ENCODE measurements at regions not wholly inside any gene's neighbourhood (a gene's known extent, or its start where the extent isn't known, plus 50 kb on each side); places are given as distances from the start of the nearest gene placed in this dataset.
"Not testable (repeated sequence)": the region's sequence is repeated elsewhere in the genome, so short reads cannot be mapped to it uniquely, and the experiment has no call there.

DNA sequence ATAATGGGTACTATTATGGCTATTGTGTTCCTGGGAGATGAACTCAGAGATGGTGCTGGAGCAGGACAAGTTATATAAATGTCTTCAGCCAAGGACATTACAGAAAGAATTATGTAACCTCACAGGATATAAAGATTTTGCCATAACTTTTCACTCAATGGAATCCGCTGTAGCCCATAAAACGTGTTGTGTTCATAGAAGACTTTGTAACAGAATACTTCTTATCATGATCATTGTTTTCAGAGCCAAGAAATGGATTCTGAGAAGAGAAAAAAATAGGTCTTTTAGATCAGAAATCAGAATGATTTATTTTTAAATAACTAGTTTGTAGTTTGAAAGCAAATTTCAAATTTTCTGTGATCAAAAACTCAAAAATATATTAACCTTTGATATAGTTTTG is 441.0 kb upstream of the TENM3 start:
- TF ChIP-seq, protein P1, sequence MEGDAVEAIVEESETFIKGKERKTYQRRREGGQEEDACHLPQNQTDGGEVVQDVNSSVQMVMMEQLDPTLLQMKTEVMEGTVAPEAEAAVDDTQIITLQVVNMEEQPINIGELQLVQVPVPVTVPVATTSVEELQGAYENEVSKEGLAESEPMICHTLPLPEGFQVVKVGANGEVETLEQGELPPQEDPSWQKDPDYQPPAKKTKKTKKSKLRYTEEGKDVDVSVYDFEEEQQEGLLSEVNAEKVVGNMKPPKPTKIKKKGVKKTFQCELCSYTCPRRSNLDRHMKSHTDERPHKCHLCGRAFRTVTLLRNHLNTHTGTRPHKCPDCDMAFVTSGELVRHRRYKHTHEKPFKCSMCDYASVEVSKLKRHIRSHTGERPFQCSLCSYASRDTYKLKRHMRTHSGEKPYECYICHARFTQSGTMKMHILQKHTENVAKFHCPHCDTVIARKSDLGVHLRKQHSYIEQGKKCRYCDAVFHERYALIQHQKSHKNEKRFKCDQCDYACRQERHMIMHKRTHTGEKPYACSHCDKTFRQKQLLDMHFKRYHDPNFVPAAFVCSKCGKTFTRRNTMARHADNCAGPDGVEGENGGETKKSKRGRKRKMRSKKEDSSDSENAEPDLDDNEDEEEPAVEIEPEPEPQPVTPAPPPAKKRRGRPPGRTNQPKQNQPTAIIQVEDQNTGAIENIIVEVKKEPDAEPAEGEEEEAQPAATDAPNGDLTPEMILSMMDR (IDR thresholded peaks at IDR 0.05): no peak
- intact Hi-C loops (cut with DNase I): no loop called here
- no peaks in the 10 kb centered on the region for H3K27me3 ChIP-seq
- no peak overlapping the region for H3K4me3 ChIP-seq
- no peaks in the 10 kb centered on the region for H3K36me3 ChIP-seq
- H3K27ac ChIP-seq: no peak overlapping the region
- DNase-seq: no peak
- H3K9me3 ChIP-seq: no peaks in the 10 kb centered on the region
- no peaks in the 10 kb centered on the region for H3K4me1 ChIP-seq
- no peak for ATAC-seq

DNA sequence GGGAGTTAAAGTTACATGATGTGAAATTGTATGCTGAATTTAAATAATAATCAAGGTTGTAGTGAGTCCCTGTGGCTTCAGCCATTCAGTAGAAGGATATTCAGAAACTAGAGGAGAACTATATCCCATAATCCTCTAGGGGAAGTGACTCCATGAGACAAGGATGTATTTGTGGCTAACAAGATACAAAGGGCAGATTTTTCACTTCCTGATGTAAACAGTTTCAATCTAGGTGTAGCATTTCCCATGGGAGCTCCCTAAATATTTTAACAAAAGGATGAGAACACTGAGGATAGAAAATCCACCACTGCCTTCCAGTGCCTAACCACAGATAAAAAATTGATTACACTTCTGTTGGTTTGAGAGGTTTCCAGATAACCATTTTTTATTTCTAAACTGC is 435.4 kb upstream of the TENM3 start:
- intact Hi-C loops (cut with DNase I): no loop called here
- TF ChIP-seq, protein P1 (IDR thresholded peaks at IDR 0.05): no peak
- no peaks in the 10 kb centered on the region for H3K27me3 ChIP-seq
- no peaks in the 10 kb centered on the region for H3K4me1 ChIP-seq
- no peaks in the 10 kb centered on the region for H3K9me3 ChIP-seq
- ATAC-seq (no peak), DNase-seq (no peak)
- H3K4me3 ChIP-seq: no peak overlapping the region
- no peak overlapping the region for H3K27ac ChIP-seq
- H3K36me3 ChIP-seq: no peaks in the 10 kb centered on the region

DNA sequence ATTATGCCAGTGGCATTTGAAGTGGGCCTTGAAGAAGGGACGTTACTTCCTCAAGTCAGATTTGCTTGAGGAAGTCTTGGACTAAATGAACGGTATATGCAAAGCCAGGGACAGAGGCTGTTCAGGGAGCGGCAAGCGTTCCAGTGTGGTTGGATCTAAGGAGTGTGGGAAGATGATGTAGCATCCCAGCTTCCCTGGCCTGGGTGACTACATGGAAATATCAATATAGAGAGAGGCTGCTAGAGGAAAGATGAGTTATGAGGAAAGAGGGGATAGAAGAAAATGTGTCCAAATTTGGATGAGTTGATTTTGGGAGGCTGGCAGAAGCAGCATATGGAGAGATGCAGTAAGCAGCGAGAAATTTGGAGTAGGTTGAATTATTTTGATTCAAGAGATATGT is 432.5 kb upstream of the TENM3 start:
- TF ChIP-seq, protein P1 (IDR thresholded peaks at IDR 0.05): no peak
- H3K36me3 ChIP-seq: no peaks in the 10 kb centered on the region
- no peak overlapping the region for H3K27ac ChIP-seq
- no peaks in the 10 kb centered on the region for H3K9me3 ChIP-seq
- no peaks in the 10 kb centered on the region for H3K4me1 ChIP-seq
- intact Hi-C loops (cut with DNase I): no loop called here
- H3K27me3 ChIP-seq: no peaks in the 10 kb centered on the region
- ATAC-seq: no peak
- DNase-seq: no peak
- H3K4me3 ChIP-seq: no peak overlapping the region

DNA sequence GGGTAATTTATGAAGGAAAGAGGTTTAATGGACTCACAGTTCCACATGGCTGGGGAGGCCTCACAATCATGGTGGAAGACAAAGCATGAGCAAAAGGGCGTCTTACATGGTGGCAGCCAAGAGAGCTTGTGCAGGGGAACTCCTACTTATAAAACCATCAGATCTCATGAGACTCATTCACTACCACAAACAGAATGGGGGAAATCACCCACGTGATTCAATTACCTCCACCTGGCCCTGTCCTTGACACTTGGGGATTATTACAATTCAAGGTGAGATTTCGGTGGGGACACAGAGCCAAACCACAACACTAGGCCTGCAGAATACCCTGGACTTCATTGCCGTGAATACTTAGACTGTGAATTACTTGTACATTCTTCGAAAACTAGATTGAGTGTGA is 431.7 kb upstream of the TENM3 start:
- not testable (repeated sequence) for DNase-seq, ATAC-seq

DNA sequence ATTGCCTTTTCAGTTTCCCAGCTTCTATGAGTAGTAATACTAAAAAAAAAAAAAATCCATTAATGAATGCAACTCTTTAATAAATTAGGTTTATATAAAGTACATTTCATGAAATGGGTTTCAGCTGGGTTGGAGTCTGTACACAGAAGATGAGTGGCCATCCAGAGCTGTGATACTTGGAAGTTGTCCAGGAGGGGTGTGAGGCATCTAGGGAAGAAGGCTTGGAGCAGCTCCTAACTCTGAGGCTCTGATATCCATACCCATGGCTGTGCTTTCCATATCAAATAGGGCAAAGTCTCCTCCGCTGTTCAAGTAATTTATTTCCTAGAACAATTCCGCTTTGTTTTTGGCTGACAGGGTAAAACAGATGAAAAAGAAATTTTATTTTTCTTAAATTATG is 423.3 kb upstream of the TENM3 start:
- TF ChIP-seq, protein P1 (IDR thresholded peaks at IDR 0.05): no peak
- no peaks in the 10 kb centered on the region for H3K9me3 ChIP-seq
- no peak overlapping the region for H3K27ac ChIP-seq
- no peak for DNase-seq
- no peaks in the 10 kb centered on the region for H3K27me3 ChIP-seq
- intact Hi-C loops (cut with DNase I): no loop called here
- ATAC-seq: no peak
- no peaks in the 10 kb centered on the region for H3K36me3 ChIP-seq
- H3K4me1 ChIP-seq: no peaks in the 10 kb centered on the region
- H3K4me3 ChIP-seq: no peak overlapping the region

More for the DNA sequence above, 431.7 kb upstream of the TENM3 start:
- H3K27me3 ChIP-seq; H3K4me1 ChIP-seq; H3K36me3 ChIP-seq; intact Hi-C loops (cut with DNase I); H3K9me3 ChIP-seq; H3K4me3 ChIP-seq; H3K27ac ChIP-seq: not testable (repeated sequence)

DNA sequence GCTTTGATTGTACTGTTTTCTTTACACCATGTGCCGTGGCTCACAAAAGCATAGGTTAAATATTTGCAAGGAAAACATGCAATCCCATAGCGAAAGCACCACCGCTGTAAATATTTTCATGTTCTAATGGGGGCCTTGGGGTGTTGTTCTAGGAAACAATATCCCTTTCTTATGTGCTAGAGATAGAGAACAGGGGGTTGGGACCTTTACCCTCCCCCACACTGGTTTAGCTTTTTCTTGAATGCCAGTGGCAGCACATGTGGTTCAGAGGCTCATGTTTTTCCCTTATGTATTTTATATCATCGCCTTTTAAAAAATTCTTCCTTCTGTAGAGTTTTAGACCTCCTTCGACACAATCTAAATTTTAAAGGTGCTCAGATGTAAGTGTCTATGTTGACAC is 422.6 kb upstream of the TENM3 start:
- Histone ChIP-seq H3K4me3 (no peak overlapping the region), H3K27me3 (no peaks in the 10 kb centered on the region), H3K9me3 (no peaks in the 10 kb centered on the region), H3K4me1 (no peaks in the 10 kb centered on the region), H3K36me3 (no peaks in the 10 kb centered on the region), H3K27ac (no peak overlapping the region)
- no peak for DNase-seq
- TF ChIP-seq, protein P1 (IDR thresholded peaks at IDR 0.05): no peak
- ATAC-seq: no peak
- intact Hi-C loops (cut with DNase I): no loop called here
